ENCODE measurements at regions not wholly inside any gene's neighbourhood (a gene's known extent, or its start where the extent isn't known, plus 50 kb on each side); places are given as distances from the start of the nearest gene placed in this dataset.

DNA sequence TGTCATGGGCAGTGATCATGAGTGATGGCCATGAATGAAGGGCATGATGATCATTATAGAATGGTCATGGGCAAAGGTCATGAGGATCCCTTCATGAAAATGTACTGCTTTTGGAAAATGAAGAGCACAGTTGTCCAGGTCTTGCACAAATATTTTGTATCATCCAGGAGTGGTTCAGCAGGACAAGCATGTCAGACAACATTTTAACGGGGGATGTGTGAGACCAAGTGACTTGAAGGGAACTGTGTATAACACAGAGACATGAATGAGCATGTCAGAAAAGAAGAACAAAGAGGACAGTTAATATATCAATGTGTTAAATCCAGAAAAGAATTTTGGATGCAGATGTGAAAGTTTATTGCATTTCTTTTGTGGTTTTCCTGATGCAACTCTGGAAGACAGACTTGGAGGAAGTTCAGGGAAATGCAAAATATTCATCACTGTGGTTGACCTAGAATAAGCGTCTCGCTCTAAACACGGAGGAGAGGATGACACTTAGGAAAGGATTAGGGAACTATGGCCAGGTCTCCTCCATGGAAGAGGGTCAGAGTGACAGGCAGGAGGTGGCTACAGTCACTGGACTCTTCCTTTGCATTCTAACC, 116.1 kb upstream of the IRX4 start:
- TF ChIP-seq, protein P1, sequence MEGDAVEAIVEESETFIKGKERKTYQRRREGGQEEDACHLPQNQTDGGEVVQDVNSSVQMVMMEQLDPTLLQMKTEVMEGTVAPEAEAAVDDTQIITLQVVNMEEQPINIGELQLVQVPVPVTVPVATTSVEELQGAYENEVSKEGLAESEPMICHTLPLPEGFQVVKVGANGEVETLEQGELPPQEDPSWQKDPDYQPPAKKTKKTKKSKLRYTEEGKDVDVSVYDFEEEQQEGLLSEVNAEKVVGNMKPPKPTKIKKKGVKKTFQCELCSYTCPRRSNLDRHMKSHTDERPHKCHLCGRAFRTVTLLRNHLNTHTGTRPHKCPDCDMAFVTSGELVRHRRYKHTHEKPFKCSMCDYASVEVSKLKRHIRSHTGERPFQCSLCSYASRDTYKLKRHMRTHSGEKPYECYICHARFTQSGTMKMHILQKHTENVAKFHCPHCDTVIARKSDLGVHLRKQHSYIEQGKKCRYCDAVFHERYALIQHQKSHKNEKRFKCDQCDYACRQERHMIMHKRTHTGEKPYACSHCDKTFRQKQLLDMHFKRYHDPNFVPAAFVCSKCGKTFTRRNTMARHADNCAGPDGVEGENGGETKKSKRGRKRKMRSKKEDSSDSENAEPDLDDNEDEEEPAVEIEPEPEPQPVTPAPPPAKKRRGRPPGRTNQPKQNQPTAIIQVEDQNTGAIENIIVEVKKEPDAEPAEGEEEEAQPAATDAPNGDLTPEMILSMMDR (IDR thresholded peaks at IDR 0.05), result no peak
- no peak for TF ChIP-seq POLR2A (IDR thresholded peaks at IDR 0.05)
- no peak for TF ChIP-seq EP300 (IDR thresholded peaks at IDR 0.05)
